Stimulated activated CD4-positive, alpha-beta T cell treated with anti-CD3 and anti-CD28 coated beads, Interleukin-1b, Interleukin-23, amount 100 ng/mL, for 24 hours (primary cell): ENCODE measurements at regions not wholly inside any gene's neighbourhood (a gene's known extent, or its start where the extent isn't known, plus 50 kb on each side); places are given as distances from the start of the nearest gene placed in this dataset.

Experiments used
- DNase-seq, 4 experiments: peaks; one replicate each; pipeline ENCODE4 v3.0.0-alpha.2; 2020; ENCODE audit warnings: low read depth in 4 of 4, low spot score in 1 of 4

DNA sequence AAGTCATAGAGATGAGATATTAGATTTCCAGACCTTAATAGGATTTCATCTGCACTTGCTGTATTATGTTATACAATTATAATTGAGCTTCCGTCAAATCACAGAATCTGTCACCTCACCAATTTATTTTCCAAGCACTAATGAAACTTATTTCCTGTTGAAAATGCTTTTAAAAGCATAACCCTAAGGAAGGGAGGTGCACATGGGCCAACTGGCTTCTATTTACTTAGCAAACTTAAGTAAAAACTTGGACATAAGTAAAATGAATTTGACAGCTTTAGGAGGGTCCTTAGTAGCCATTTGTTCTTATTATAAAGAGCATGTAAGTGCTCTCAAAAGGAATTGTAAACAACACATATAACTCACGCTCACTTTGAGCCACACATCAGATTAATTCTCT, 462.2 kb upstream of the TMPO start:
- no peak for DNase-seq

DNA sequence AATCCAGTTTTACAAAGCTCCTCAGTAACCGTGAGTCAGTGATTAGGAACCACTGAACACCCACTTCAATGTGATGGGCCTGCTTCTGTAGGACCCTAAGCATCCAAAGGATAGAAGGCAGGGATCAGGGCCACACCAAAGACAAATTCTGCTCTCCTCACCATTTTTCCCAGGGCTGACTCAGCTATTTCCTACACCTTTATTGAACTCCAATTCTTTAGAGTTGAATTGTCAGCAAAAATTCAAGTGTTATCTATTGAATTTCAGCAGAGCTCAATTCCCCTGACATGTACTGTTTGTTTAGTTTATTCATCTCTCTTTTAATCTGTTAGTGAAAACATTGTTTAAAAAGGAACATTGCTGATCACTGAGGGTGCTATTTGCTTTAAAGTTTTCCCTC, 457.7 kb upstream of the TMPO start:
- no peak for DNase-seq

DNA sequence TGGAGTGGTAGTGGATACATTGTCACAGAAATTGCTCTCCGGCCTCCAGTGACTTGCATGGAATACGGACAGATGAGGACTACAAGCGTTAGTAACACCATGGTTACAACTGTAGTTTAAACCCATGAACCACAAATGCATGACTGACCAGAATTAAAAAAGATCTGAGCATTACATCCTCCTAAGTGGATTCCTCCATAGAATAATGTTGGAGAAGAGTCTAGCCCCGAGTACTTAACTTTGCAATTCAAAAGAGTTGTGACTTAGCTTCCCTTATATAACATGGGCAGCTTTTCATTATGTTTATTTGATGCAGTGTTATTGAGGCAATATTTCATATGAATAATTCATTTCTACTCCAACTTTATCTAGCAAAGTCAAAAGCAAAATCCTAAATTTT, 457.2 kb upstream of the TMPO start:
- DNase-seq, result no peak

DNA sequence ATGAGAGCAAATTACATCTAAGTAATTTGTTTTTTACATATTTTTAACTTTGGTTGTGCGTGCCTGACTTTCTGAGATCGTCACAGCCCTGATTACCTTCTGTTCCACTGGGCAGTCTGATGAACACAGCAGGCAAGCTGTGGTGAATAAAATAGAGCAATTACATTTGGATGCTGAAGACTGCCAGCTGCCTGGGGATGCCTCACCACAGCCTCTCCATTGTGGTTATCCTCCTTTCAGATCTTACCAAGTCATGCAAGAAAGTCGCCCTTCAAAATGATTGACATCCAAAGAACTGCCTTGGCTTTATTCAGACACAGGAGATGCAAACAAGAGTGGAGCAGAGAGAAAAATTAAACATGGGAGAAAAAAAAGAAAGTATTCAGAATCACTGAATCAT, 456.6 kb upstream of the TMPO start:
- no peak for DNase-seq

DNA sequence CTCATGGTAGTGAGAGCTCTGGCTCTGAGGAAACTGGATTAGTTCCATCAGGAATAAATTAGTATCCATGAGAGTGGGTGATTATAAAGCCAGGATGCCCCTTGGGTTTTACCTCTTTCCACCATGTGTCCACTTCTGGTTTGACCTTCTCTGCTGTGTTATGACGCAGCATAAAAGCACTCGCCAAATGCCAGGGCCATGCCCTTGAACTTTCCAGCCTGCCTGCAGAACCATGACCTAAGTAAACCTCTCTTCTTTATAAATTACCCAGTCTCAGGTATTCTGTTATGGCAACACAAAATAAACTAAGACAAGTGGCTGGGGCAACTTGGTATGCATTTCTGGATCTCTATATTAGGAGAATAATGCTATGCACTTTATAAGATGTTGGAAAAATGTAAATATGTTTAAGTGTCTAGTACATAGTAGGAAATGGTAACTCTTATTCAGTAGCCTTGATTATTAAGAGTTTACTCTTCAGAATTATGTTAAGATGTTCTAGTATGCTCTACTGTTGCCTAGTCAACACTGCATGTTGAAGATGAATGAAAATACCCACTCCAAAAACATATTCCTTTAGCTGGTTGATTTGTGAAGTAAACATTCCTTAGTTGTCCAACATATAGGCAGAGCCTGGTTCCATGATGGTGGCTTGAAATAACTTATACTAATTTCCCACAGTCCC, 455.6 kb upstream of the TMPO start:
- no peak for DNase-seq

DNA sequence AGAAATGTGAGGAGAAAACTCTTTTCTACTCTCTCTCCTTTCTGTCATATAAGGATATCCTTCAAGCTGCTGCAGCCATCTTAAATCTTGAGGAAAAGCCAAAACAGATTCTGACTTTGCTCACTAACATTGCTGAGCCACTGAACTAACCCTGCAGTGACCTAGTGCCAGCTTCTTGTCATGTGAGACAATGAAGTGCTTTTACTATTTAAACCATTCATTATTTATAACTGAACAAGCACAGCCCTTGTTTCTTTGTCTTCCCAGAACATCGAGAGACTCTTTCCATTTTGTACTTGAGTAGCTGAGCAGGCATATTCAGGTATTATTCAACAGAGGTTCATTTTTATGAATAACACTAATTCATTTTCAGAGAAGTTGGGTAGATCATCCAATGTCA, 455.0 kb upstream of the TMPO start:
- no peak for DNase-seq

DNA sequence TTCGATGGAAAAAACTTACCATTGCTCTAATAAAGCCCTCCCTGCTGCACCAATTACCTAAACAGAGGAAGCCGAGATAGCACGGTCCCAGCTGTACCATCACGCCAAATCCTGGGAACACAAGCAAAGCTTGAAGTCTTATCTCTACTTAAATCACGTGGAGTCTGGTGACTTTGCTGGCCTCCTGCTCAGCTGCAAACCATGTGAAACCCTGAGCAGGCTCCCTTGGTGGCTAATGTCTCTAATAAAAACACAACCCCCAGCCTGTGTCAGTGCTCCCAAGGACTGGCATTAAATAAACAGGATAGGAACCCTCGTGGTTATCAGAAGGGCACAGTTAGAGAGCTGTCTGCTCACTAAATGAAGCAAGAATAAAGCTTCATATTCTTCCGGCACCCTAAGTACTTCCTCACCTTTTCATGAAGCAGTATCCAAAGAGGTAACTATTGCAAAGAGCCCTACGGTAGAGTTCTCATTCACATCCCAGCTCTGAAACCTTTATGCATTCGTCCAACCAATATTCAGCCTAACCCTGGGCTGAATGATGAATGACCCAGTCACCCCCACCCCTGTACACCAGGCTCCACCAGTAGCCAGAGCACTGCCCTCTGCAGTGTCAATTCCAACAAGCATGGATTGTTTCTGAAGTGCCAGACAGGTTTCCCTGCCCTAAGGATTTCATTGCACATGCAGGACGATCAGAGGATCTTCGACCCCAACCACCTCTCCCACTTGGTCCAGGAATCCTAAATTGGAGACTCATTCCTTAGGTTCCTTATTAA, 452.7 kb upstream of the TMPO start:
- DNase-seq, result no peak

DNA sequence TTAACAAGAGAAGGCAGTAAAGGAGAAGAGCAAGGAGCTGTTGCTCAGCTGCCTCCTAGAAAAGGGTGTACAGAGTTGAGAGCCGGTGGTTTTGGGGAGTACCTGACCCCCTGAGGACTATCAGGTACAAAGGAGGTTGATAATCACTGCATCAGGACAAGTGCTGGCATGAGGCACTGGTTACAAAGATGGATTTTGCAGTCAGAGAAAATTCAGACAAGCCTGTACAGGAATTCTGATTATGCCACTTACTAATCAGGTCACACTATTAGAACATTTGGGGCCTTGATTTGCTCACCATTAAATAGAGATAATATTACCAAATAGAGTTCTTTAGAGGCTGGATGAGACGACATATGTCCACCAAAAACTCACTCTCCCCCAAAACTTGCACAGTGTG, 450.9 kb upstream of the TMPO start:
- DNase-seq, result no peak

DNA sequence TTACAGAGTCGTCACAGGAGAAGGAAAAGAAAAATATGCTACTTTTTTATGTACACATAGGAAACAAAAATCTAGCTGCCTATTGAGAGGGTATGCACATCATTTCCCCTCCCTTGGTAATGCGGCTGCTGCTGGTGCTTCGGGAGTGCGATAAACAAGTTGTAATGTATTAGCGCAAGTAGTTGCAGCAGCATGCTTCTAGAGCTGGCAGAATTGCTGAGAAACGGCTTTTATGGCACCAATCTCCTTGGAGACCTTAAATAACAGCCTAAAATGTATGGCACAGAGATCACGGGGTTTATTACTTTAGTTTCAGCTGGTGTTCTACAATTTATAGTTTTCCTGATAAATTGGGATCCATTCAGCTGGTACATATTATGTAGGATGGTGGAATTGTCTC, 447.6 kb upstream of the TMPO start:
- no peak for DNase-seq

DNA sequence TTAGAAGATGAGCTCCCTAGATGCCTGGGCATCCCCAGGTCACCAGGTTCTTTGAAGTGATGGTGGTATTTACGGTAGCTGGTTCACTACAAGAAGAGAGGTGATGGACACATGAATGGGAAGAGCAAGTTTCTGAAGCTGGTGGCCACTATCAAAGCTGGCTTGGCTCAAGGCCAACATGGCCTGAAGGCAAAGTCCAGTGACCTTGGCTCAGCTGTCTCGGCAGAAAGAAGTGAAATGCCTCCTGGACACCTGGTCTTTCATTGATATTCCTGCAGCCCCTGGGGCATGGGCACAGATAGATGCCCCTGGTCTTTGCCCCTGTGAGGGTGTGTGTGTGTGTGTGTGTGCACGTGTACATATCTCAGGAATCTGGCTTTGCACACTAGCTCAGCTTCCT, 441.8 kb upstream of the TMPO start:
- DNase-seq, result no peak

DNA sequence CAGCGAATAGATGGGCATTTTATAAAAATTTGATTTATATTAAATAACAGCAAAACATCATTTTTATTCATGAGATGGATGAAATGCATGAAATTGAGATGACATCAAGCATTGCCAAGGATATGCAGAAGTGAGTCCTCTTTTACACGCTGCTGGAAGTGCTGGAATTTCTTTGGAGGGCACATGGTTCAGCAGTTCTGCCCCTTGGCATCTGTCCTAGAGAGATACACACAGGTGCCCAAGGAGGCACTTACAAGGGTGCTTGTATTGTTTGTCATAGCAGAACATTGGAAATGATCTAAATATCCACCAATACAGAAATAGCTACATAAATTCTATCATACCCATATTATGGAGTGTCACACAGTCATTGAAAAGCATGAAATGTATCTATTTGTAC, 441.1 kb upstream of the TMPO start:
- no peak for DNase-seq

DNA sequence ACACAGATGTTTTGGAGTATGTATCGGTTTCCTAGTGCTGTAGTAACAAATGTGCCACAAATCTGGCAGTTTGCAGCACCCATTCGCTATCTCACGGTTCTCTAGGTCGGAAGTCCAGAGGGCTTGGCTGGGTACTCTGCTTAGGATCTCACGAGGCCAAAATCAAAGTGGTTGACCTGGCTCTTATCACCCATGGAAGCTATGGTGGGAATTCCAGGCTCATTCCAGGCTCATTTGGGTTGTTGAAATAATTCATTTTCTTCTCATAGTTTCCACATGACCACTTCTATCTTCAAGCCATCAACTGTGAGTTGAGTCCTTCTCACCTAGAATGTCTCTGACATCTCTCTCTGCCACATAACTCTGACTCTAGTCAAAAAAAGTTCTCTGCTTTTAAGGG, 431.0 kb upstream of the TMPO start:
- DNase-seq, result no peak

DNA sequence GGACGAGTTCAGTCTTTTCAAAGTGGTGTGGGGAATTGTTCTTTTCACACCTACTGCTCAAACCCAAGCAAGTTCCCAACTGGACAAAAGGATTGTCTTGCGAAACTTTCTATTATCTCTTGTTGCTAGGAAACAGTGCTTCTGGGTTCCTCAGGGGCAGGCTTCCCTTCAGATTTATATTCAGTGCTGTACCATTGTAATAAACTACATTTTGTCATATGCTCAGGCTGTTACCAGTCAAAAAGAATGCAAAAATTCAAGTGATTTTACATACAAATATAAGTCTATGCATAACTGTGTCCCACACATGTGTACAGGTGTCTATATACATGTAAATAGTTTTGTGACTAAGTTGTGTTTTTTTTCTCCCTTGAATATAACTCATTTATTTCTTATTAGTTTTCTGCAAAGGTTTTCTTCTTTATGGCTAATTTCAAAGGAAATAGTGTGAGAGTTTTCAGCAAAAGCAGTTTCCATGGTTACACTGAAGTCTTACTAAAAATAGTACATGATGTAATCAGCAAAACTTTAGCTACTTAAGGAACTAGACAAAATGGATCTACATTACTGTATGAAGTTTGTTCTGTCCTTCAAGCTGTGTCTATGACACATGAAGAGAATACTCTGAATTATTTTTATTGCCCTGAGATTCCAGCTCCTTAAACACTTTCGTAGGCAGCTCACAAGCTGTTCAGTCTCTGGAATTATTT, 430.2 kb upstream of the TMPO start:
- no peak for DNase-seq

DNA sequence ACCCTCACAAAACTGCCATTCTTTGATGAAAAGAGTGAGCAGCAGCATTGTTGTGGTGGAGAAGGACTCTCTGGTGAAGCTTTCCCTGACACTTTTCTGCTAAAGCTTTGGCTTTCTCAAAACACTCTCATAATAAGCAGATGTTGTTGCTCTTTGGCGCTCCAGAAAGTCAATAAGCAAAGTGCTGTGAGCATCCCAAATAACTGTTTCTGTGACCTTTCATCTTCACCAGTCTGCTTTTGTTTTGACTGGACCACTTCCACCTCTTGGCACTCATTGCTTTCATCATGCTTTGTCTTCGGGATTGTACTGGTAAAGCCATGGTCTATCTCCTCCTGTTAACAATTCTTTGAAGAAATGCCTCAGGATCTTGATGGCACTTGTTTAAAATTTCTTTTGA, 424.7 kb upstream of the TMPO start:
- DNase-seq, result no peak

DNA sequence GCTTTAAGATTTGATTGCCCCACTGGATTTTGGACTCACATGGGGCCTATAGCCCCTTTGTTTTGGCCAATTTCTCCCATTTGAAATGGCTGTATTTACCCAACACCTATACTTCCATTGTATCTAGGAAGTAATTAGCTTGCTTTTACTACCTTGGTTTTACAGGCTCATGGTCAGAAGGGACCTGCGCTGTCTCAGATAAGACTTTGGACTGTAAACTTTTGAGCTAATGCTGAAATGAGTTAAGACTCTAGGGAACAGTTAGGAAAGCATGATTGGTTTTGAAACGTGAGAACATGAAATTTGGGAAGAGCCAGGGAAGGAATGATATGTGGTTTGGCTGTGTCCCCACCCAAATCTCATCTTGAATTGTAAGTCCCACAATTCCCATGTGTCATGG, 419.0 kb upstream of the TMPO start:
- no peak for DNase-seq

DNA sequence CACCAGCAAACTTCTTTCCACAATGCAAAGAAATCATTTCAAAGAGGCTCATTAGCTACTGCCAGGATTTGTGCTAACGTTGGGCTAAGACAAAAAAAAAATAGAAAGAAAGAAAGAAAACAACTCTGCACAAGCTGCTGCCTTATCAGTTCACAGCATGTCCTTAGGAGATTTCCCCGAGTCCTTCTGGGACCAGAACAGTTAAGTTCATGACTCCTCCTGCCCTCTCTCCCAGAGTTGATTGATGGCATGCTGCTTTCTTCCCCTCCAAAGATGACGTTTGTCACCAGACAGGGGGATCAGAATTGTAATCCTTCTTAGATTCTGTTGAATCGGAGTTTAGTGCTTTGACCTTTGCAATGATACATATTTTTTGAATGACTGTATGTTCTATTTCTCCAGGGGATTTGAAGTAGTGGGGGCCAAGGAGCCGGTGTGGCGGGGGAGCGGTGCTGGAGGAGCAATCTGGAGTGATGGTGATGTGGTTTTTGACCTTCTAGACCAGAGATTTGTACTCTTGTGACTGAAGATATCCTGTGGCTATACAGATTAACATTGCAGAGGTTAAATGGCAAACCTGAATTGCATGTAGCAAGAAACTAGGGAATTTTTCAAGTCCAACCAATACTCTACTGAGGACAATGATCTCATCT, 409.2 kb upstream of the TMPO start:
- DNase-seq, result no peak

DNA sequence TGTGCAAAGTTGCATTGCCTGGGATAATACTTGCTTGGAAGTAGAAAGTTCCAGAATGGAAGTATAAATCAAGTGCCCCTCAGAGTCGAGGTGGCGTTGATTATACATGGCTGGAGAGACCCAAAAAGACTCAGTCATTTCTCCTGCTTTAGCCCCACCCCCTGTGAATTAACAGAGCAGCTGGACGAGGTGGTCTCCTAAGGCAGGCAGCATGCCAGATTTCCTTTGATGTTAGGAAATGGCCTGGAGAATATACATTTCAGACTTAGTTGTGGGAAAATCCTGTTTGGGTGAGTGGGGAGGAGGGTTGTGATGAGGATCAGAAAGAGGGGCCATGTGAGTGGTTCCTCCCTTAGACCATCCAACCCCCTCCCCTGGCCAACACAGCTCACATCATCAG, 406.1 kb upstream of the TMPO start:
- DNase-seq, result no peak

DNA sequence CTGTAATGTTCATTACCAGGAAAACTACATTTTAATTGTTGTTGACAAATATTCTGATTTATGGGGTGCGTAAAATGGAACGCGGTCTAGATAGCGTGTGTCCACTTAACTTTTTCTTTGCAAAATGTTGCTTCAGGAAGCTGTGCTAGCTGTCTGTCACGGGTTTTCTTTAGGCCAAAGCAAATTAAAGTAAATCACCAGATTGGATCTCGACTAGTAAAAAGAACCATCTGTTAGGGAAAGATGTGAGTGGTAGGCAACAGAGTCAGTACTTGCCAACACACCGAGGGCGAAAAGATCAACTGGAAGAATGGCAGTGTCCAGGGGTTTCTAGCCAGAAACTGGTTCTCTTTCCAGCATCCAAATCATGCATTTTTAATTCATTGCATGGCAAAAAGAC, 404.9 kb upstream of the TMPO start:
- no peak for DNase-seq

DNA sequence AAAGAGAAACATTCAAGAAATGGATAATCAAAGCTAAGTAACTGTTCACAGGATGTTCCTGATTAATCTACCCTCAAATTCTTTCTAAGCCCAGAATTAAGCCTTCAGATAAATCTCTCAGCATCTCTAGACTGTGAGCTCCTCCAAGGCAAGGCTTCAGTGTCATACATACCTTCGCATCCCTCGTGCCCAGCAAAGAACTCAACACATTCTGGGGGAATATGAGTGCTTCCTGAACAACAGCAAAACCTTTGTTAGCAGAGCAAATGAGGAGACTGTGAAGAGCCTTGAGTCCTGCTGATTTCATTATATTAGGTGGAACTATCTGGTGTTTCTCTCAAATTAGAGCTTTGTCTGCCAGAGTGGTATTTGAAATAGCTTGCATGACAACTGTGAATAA, 401.8 kb upstream of the TMPO start:
- DNase-seq, result no peak

DNA sequence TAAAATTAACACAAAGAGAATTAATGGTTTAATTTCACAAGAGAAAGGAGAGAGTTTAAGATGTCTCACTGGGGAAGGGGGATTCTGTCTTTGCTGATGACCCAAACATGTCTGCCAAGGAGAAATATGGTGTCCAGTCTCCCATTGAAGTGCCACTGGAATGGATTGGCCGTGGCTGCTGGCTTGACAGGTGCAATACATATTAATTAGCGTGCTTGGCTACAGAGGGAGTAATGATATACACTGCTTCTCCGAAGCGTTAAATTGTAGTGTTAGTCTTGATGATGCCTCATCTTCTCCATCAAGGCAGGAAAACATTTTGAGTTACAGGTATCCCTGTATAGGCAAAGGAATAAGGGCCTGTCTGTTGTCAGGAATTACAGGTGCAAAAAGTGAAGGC, 393.4 kb upstream of the TMPO start:
- DNase-seq, result no peak

DNA sequence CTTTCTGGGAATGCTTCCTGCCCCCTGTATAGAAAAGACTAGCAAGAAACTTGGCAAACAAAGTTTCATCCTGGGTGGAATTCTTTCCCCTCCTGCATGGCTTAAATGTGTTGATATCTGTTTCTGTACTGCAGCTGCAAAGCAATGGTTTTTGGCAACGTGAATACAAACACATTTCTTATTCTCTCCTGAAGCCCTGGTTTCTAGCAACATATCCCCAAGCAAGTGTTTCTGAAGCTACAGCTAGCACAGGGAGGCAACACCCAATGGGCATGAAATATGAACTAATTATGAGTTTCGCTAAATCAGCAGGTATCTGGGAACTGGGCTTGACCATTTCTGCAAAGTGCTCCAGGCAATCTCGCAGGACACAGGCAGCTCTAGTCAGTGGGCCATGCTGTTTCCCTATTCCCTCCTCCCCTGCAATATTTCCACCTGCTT, 392.3 kb upstream of the TMPO start:
- no peak for DNase-seq
